HEK293 (cell line): ENCODE measurements at regions not wholly inside any gene's neighbourhood (a gene's known extent, or its start where the extent isn't known, plus 50 kb on each side); places are given as distances from the start of the nearest gene placed in this dataset.

Experiments
- CTCF ChIA-PET: fragments of 350-600 bp; formaldehyde crosslinking; extraction: SDS; loops from one replicate; lab custom pipeline; 2021; ENCODE audit warnings: antibody characterized with exemption; lab: Yijun Ruan, JAX
- POLR2A ChIA-PET: fragments of 300-600 bp; formaldehyde crosslinking; extraction: SDS; loops from one replicate; lab custom pipeline; 2020; ENCODE audit warnings: antibody characterized with exemption, inconsistent platforms; lab: Yijun Ruan, JAX
- H3K27ac ChIP-seq: fragments of 200-500 bp; sonication (Bioruptor generic); 2 replicates; pipeline ENCODE4 v1.5.1; 2014; ENCODE audit warnings: low read depth, low read length, control low read depth, inconsistent platforms; ENCODE audit errors: extremely low read depth
- H3K36me3 ChIP-seq, 2 experiments: fragments of 200-500 bp in 1 of 2; sonication (Bioruptor generic) in 1 of 2; 1 replicate in 1 of 2; 2 replicates in 1 of 2; pipeline ENCODE4 v1.5.1; 2014 to 2017; ENCODE audit warnings: inconsistent platforms in 2 of 2, low read length in 2 of 2; ENCODE audit not compliant: control insufficient read depth in 2 of 2, insufficient read depth in 1 of 2
- H3K4me1 ChIP-seq: fragments of 200-500 bp; sonication (Bioruptor generic); 2 replicates; pipeline ENCODE4 v1.5.1; 2014; ENCODE audit warnings: mild to moderate bottlenecking, low read length, inconsistent platforms; ENCODE audit not compliant: control insufficient read depth, insufficient read depth
- H3K4me3 ChIP-seq: 2 replicates; pipeline ENCODE4 v1.5.1; 2011; ENCODE audit warnings: low read depth, mild to moderate bottlenecking, control low read depth, low read length, moderate library complexity
- H3K9me3 ChIP-seq: fragments of 200-500 bp; sonication (Bioruptor generic); 2 replicates; pipeline ENCODE4 v1.5.1; 2014; ENCODE audit warnings: low read depth, low read length, inconsistent platforms; ENCODE audit not compliant: control insufficient read depth, insufficient read depth
- BCL11A ChIP-seq: fragments of 450-650 bp; formaldehyde crosslinking; IDR thresholded peaks from 2 replicates; pipeline ENCODE4 v1.5.1; 2016; ENCODE audit warnings: low read depth, missing biosample characterization, missing genetic modification characterization
- GFI1B ChIP-seq: fragments of 450-650 bp; formaldehyde crosslinking; IDR thresholded peaks from 2 replicates; pipeline ENCODE4 v1.5.1; 2016; ENCODE audit warnings: missing biosample characterization, missing genetic modification characterization
- KLF7 ChIP-seq: fragments of 450-650 bp; formaldehyde crosslinking; IDR thresholded peaks from 2 replicates; pipeline ENCODE4 v1.5.1; 2016; ENCODE audit warnings: missing biosample characterization, missing genetic modification characterization, borderline replicate concordance
- SCRT2 ChIP-seq: fragments of 450-650 bp; formaldehyde crosslinking; IDR thresholded peaks from 2 replicates; pipeline ENCODE4 v1.5.1; 2016; ENCODE audit warnings: missing biosample characterization, missing genetic modification characterization
- TCF7L2 ChIP-seq: IDR thresholded peaks from 2 replicates; pipeline ENCODE4 v1.6.1; 2011; ENCODE audit warnings: low read depth, mild to moderate bottlenecking, inconsistent platforms, low read length, moderate library complexity, borderline replicate concordance
- ZNF112 ChIP-seq: fragments of 450-650 bp; formaldehyde crosslinking; IDR thresholded peaks from 2 replicates; pipeline ENCODE4 v1.5.0; 2017; ENCODE audit warnings: missing biosample characterization, missing genetic modification characterization
- ZNF214 ChIP-seq: fragments of 450-650 bp; formaldehyde crosslinking; IDR thresholded peaks from 2 replicates; pipeline ENCODE4 v1.5.1; 2017; ENCODE audit warnings: missing biosample characterization, mild to moderate bottlenecking, missing genetic modification characterization, borderline replicate concordance
- ZNF391 ChIP-seq: fragments of 450-650 bp; formaldehyde crosslinking; IDR thresholded peaks from 2 replicates; pipeline ENCODE4 v1.5.1; 2016; ENCODE audit warnings: low read depth, missing biosample characterization, missing genetic modification characterization, borderline replicate concordance
- ZNF404 ChIP-seq: fragments of 450-650 bp; formaldehyde crosslinking; IDR thresholded peaks from 2 replicates; pipeline ENCODE4 v1.5.1; 2017; ENCODE audit warnings: missing biosample characterization, missing genetic modification characterization
- ZNF48 ChIP-seq: fragments of 450-650 bp; formaldehyde crosslinking; IDR thresholded peaks from 2 replicates; pipeline ENCODE4 v1.5.1; 2016; ENCODE audit warnings: missing biosample characterization, missing genetic modification characterization
- ZNF501 ChIP-seq: fragments of 450-650 bp; formaldehyde crosslinking; IDR thresholded peaks from 2 replicates; pipeline ENCODE4 v1.5.1; 2016; ENCODE audit warnings: missing biosample characterization, missing genetic modification characterization
- ZNF544 ChIP-seq: fragments of 450-650 bp; formaldehyde crosslinking; IDR thresholded peaks from 2 replicates; pipeline ENCODE4 v1.5.0; 2017; ENCODE audit warnings: missing biosample characterization, missing genetic modification characterization
- ZNF585B ChIP-seq: fragments of 450-650 bp; formaldehyde crosslinking; IDR thresholded peaks from 2 replicates; pipeline ENCODE4 v1.5.1; 2016; ENCODE audit warnings: missing biosample characterization, missing genetic modification characterization
- ZNF792 ChIP-seq: fragments of 450-650 bp; formaldehyde crosslinking; IDR thresholded peaks from 2 replicates; pipeline ENCODE4 v1.5.1; 2016; ENCODE audit warnings: missing biosample characterization, missing genetic modification characterization
- ZNF830 ChIP-seq: fragments of 450-650 bp; IDR thresholded peaks from 2 replicates; pipeline ENCODE4 v1.5.0; 2018; ENCODE audit warnings: missing biosample characterization, missing genetic modification characterization, low read depth, mild to moderate bottlenecking, moderate library complexity
- TF ChIP-seq, protein P1 (sequence below): sonication (generic); formaldehyde crosslinking; IDR thresholded peaks from 2 replicates; pipeline ENCODE4 v1.8.1; 2022; ENCODE audit warnings: mild to moderate bottlenecking, moderate library complexity, missing genetic modification reagents
- TF ChIP-seq, protein P2 (sequence below): fragments of 450-650 bp; formaldehyde crosslinking; IDR thresholded peaks from 2 replicates; pipeline ENCODE4 v1.5.1; 2016; ENCODE audit warnings: missing biosample characterization, missing genetic modification characterization, low read depth
- TF ChIP-seq, protein P3 (sequence below): fragments of 450-650 bp; formaldehyde crosslinking; IDR thresholded peaks from 2 replicates; pipeline ENCODE4 v1.5.1; 2016; ENCODE audit warnings: missing biosample characterization, missing genetic modification characterization
- TF ChIP-seq, protein P4 (sequence below): fragments of 450-650 bp; formaldehyde crosslinking; IDR thresholded peaks from 2 replicates; pipeline ENCODE4 v1.5.0; 2017; ENCODE audit warnings: missing biosample characterization, missing genetic modification characterization, borderline replicate concordance
- TF ChIP-seq, protein P5 (sequence below): fragments of 450-650 bp; formaldehyde crosslinking; IDR thresholded peaks from 2 replicates; pipeline ENCODE4 v1.5.1; 2016; ENCODE audit warnings: missing biosample characterization, missing genetic modification characterization

DNA sequence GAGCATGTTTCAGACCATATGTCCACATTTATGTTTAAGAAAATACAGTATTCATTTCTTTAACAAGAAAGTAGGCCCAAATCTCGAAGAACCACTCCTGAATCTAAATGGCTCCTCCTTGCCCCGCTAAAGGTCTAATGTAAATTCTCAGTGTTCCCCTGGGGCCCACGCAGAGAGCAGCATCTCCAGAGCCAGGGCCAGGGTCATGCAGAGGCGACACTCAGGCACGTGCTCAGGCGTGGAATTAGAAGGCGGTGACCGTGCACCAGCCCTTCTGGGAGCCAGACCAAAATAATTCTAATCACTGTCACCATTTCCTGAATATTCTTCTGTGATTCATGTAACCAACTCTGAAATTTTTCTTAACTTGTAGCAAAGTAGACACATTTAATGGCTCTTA, 68.3 kb upstream of the MYT1L start:
- TF ChIP-seq, protein P1, sequence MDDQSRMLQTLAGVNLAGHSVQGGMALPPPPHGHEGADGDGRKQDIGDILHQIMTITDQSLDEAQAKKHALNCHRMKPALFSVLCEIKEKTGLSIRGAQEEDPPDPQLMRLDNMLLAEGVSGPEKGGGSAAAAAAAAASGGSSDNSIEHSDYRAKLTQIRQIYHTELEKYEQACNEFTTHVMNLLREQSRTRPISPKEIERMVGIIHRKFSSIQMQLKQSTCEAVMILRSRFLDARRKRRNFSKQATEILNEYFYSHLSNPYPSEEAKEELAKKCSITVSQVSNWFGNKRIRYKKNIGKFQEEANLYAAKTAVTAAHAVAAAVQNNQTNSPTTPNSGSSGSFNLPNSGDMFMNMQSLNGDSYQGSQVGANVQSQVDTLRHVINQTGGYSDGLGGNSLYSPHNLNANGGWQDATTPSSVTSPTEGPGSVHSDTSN (CRISPR knock-in tag): no peak
- TF ChIP-seq KLF7 (no peak), BCL11A (tag by site-specific recombination) (no peak), ZNF792 (no peak), GFI1B (no peak), TCF7L2 (no peak), ZNF544 (no peak), ZNF214 (tag by site-specific recombination) (no peak), ZNF830 (tag by site-specific recombination) (no peak), ZNF585B (tag by site-specific recombination) (no peak), ZNF391 (no peak), ZNF112 (tag by site-specific recombination) (no peak), ZNF48 (tag by site-specific recombination) (no peak), ZNF501 (tag by site-specific recombination) (no peak), ZNF404 (tag by site-specific recombination) (no peak), SCRT2 (tag by site-specific recombination) (no peak)
- TF ChIP-seq, protein P2, sequence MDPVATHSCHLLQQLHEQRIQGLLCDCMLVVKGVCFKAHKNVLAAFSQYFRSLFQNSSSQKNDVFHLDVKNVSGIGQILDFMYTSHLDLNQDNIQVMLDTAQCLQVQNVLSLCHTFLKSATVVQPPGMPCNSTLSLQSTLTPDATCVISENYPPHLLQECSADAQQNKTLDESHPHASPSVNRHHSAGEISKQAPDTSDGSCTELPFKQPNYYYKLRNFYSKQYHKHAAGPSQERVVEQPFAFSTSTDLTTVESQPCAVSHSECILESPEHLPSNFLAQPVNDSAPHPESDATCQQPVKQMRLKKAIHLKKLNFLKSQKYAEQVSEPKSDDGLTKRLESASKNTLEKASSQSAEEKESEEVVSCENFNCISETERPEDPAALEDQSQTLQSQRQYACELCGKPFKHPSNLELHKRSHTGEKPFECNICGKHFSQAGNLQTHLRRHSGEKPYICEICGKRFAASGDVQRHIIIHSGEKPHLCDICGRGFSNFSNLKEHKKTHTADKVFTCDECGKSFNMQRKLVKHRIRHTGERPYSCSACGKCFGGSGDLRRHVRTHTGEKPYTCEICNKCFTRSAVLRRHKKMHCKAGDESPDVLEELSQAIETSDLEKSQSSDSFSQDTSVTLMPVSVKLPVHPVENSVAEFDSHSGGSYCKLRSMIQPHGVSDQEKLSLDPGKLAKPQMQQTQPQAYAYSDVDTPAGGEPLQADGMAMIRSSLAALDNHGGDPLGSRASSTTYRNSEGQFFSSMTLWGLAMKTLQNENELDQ (tag by site-specific recombination): no peak
- TF ChIP-seq, protein P3, sequence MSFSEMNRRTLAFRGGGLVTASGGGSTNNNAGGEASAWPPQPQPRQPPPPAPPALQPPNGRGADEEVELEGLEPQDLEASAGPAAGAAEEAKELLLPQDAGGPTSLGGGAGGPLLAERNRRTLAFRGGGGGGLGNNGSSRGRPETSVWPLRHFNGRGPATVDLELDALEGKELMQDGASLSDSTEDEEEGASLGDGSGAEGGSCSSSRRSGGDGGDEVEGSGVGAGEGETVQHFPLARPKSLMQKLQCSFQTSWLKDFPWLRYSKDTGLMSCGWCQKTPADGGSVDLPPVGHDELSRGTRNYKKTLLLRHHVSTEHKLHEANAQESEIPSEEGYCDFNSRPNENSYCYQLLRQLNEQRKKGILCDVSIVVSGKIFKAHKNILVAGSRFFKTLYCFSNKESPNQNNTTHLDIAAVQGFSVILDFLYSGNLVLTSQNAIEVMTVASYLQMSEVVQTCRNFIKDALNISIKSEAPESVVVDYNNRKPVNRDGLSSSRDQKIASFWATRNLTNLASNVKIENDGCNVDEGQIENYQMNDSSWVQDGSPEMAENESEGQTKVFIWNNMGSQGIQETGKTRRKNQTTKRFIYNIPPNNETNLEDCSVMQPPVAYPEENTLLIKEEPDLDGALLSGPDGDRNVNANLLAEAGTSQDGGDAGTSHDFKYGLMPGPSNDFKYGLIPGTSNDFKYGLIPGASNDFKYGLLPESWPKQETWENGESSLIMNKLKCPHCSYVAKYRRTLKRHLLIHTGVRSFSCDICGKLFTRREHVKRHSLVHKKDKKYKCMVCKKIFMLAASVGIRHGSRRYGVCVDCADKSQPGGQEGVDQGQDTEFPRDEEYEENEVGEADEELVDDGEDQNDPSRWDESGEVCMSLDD (tag by site-specific recombination): no peak
- TF ChIP-seq, protein P4, sequence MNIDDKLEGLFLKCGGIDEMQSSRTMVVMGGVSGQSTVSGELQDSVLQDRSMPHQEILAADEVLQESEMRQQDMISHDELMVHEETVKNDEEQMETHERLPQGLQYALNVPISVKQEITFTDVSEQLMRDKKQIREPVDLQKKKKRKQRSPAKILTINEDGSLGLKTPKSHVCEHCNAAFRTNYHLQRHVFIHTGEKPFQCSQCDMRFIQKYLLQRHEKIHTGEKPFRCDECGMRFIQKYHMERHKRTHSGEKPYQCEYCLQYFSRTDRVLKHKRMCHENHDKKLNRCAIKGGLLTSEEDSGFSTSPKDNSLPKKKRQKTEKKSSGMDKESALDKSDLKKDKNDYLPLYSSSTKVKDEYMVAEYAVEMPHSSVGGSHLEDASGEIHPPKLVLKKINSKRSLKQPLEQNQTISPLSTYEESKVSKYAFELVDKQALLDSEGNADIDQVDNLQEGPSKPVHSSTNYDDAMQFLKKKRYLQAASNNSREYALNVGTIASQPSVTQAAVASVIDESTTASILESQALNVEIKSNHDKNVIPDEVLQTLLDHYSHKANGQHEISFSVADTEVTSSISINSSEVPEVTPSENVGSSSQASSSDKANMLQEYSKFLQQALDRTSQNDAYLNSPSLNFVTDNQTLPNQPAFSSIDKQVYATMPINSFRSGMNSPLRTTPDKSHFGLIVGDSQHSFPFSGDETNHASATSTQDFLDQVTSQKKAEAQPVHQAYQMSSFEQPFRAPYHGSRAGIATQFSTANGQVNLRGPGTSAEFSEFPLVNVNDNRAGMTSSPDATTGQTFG (tag by site-specific recombination): no peak
- TF ChIP-seq, protein P5, sequence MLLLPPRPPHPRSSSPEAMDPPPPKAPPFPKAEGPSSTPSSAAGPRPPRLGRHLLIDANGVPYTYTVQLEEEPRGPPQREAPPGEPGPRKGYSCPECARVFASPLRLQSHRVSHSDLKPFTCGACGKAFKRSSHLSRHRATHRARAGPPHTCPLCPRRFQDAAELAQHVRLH (tag by site-specific recombination): no peak
- no peaks in the 10 kb centered on the region for H3K9me3 ChIP-seq
- no peak overlapping the region for H3K4me3 ChIP-seq
- no peaks in the 10 kb centered on the region for H3K4me1 ChIP-seq
- POLR2A ChIA-PET: no interaction called here
- no peak overlapping the region for H3K27ac ChIP-seq
- no peaks in the 10 kb centered on the region for H3K36me3 ChIP-seq
- CTCF ChIA-PET: no interaction called here
